ENCODE measurements at regions not wholly inside any gene's neighbourhood (a gene's known extent, or its start where the extent isn't known, plus 50 kb on each side); places are given as distances from the start of the nearest gene placed in this dataset.

DNA sequence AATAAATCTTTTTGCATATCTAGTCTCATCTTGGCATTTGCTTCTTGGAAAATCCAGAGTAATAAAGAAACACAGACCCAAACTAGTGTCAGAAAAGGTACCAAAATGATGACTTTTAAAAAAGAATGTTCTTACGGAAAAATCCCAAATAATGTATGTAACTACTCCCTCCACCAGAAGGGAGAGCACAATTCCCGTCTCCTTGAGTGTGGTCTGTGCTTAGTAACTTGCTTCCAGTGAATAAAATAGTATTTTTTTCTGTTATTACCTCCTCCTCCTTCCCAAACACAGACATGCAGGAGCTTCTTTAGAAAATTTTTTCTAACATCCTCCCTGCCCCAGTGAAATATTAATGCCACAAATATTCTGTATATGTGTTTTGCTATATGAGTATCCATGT is 358.1 kb downstream of the ZFHX3 start:
- ATAC-seq (no peak), FAIRE-seq (no peak), DNase-seq (ENCODE audit: extremely low read depth in 1 of 4, low spot score in 3 of 4) (no peak)
- ChIA-PET CTCF (ENCODE audit: low intra/inter-chr PET ratio) (no interaction called here), POLR2A (no interaction called here)
- no peaks in the 10 kb centered on the region for H3K36me3 ChIP-seq (ENCODE audit: control insufficient read depth, insufficient read depth, low read length)
- H3K9ac ChIP-seq (ENCODE audit: insufficient read depth in 1 of 2, low read depth in 2 of 2, low read length in 2 of 2): no peak overlapping the region
- H3K4me3 ChIP-seq: no peak overlapping the region
- H3K9me3 ChIP-seq (replicated peaks; ENCODE audit: control insufficient read depth, insufficient read depth, low read depth, low read length): no peaks in the 10 kb centered on the region
- no peak overlapping the region for H3K4me2 ChIP-seq (ENCODE audit: insufficient read depth, low read length)
- H3K9me1 ChIP-seq (ENCODE audit: control insufficient read depth, insufficient read depth, low read length): no peaks in the 10 kb centered on the region
- no peaks in the 10 kb centered on the region for H3K79me2 ChIP-seq (ENCODE audit: control insufficient read depth, insufficient read depth, low read length)
- no peaks in the 10 kb centered on the region for H3K27me3 ChIP-seq (ENCODE audit: control insufficient read depth in 2 of 2, insufficient read depth in 2 of 2, low read length in 2 of 2)
- no peaks in the 10 kb centered on the region for H3K4me1 ChIP-seq (replicated peaks in 1 of 2; ENCODE audit: control insufficient read depth in 2 of 2, insufficient read depth in 2 of 2, low read length in 2 of 2)
- BruUV-seq (replicated peaks): no TSS peak
- H4K20me1 ChIP-seq (replicated peaks; ENCODE audit: control insufficient read depth, insufficient read depth, low read length): no peaks in the 10 kb centered on the region
- in situ Hi-C loops (cut with MboI) (no loop called here), intact Hi-C loops (cut with micrococcal nuclease) (no loop called here)
- WGBS (ENCODE audit: insufficient coverage, low coverage, missing lambda C conversion rate): 19% methylated on average over 2 of the region's 2 CpGs
- H3K27ac ChIP-seq (ENCODE audit: extremely low read depth, low read depth, low read length): no peak overlapping the region
- H2AFZ ChIP-seq (ENCODE audit: low read depth, low read length): no peak overlapping the region
- TF ChIP-seq, protein P1, sequence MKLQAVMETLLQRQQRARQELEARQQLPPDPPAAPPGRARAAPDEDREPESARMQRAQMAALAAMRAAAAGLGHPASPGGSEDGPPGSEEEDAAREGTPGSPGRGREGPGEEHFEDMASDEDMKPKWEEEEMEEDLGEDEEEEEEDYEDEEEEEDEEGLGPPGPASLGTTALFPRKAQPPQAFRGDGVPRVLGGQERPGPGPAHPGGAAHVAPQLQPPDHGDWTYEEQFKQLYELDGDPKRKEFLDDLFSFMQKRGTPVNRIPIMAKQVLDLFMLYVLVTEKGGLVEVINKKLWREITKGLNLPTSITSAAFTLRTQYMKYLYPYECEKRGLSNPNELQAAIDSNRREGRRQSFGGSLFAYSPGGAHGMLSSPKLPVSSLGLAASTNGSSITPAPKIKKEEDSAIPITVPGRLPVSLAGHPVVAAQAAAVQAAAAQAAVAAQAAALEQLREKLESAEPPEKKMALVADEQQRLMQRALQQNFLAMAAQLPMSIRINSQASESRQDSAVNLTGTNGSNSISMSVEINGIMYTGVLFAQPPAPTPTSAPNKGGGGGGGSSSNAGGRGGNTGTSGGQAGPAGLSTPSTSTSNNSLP (IDR thresholded peaks at IDR 0.05; ENCODE audit: borderline replicate concordance, low read depth, low read length): no peak
- no peak for TF ChIP-seq ELF2 (CRISPR knock-in tag; IDR thresholded peaks at IDR 0.05)
- no peak for TF ChIP-seq ZEB2 (IDR thresholded peaks at IDR 0.05)
- TF ChIP-seq, protein P2, sequence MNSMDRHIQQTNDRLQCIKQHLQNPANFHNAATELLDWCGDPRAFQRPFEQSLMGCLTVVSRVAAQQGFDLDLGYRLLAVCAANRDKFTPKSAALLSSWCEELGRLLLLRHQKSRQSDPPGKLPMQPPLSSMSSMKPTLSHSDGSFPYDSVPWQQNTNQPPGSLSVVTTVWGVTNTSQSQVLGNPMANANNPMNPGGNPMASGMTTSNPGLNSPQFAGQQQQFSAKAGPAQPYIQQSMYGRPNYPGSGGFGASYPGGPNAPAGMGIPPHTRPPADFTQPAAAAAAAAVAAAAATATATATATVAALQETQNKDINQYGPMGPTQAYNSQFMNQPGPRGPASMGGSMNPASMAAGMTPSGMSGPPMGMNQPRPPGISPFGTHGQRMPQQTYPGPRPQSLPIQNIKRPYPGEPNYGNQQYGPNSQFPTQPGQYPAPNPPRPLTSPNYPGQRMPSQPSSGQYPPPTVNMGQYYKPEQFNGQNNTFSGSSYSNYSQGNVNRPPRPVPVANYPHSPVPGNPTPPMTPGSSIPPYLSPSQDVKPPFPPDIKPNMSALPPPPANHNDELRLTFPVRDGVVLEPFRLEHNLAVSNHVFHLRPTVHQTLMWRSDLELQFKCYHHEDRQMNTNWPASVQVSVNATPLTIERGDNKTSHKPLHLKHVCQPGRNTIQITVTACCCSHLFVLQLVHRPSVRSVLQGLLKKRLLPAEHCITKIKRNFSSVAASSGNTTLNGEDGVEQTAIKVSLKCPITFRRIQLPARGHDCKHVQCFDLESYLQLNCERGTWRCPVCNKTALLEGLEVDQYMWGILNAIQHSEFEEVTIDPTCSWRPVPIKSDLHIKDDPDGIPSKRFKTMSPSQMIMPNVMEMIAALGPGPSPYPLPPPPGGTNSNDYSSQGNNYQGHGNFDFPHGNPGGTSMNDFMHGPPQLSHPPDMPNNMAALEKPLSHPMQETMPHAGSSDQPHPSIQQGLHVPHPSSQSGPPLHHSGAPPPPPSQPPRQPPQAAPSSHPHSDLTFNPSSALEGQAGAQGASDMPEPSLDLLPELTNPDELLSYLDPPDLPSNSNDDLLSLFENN (IDR thresholded peaks at IDR 0.05; ENCODE audit: low read depth in 2 of 2, low read length in 2 of 2): no peak
- TF ChIP-seq, protein P3, sequence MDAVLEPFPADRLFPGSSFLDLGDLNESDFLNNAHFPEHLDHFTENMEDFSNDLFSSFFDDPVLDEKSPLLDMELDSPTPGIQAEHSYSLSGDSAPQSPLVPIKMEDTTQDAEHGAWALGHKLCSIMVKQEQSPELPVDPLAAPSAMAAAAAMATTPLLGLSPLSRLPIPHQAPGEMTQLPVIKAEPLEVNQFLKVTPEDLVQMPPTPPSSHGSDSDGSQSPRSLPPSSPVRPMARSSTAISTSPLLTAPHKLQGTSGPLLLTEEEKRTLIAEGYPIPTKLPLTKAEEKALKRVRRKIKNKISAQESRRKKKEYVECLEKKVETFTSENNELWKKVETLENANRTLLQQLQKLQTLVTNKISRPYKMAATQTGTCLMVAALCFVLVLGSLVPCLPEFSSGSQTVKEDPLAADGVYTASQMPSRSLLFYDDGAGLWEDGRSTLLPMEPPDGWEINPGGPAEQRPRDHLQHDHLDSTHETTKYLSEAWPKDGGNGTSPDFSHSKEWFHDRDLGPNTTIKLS (IDR thresholded peaks at IDR 0.05; ENCODE audit: borderline replicate concordance, low read depth): no peak
- TF ChIP-seq ZC3H8 (IDR thresholded peaks at IDR 0.05): no peak
- no peak for TF ChIP-seq FOS (IDR thresholded peaks at IDR 0.05; ENCODE audit: extremely low read depth, insufficient read length)
- no peak for TF ChIP-seq ZNF778 (CRISPR knock-in tag; IDR thresholded peaks at IDR 0.05)
- no peak for TF ChIP-seq SREBF2 (CRISPR knock-in tag; IDR thresholded peaks at IDR 0.05)
- TF ChIP-seq, protein P4, sequence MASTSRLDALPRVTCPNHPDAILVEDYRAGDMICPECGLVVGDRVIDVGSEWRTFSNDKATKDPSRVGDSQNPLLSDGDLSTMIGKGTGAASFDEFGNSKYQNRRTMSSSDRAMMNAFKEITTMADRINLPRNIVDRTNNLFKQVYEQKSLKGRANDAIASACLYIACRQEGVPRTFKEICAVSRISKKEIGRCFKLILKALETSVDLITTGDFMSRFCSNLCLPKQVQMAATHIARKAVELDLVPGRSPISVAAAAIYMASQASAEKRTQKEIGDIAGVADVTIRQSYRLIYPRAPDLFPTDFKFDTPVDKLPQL (IDR thresholded peaks at IDR 0.05; ENCODE audit: extremely low read depth, insufficient read length): no peak
- TF ChIP-seq XRCC5 (IDR thresholded peaks at IDR 0.05; ENCODE audit: low read depth, low read length): no peak
- TF ChIP-seq, protein P5, sequence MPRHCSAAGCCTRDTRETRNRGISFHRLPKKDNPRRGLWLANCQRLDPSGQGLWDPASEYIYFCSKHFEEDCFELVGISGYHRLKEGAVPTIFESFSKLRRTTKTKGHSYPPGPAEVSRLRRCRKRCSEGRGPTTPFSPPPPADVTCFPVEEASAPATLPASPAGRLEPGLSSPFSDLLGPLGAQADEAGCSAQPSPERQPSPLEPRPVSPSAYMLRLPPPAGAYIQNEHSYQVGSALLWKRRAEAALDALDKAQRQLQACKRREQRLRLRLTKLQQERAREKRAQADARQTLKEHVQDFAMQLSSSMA (CRISPR knock-in tag; IDR thresholded peaks at IDR 0.05): no peak
- TF ChIP-seq KLF6 (CRISPR knock-in tag; IDR thresholded peaks at IDR 0.05; ENCODE audit: borderline replicate concordance): no peak
- TF ChIP-seq IFI16 (CRISPR knock-in tag; IDR thresholded peaks at IDR 0.05): no peak
- TF ChIP-seq HIVEP1 (CRISPR knock-in tag; IDR thresholded peaks at IDR 0.05): no peak
- no peak for TF ChIP-seq SNIP1 (IDR thresholded peaks at IDR 0.05; ENCODE audit: low read depth)
- TF ChIP-seq ARID2 (IDR thresholded peaks at IDR 0.05): no peak
- TF ChIP-seq STAT5A (IDR thresholded peaks at IDR 0.05; ENCODE audit: borderline replicate concordance, low read length): no peak

Data from K562 (cell line).